ENCODE measurements at regions not wholly inside any gene's neighbourhood (a gene's known extent, or its start where the extent isn't known, plus 50 kb on each side); places are given as distances from the start of the nearest gene placed in this dataset.
A peak's percentile ranks its signal among the peaks of the same experiment; 100 is the strongest.

DNA sequence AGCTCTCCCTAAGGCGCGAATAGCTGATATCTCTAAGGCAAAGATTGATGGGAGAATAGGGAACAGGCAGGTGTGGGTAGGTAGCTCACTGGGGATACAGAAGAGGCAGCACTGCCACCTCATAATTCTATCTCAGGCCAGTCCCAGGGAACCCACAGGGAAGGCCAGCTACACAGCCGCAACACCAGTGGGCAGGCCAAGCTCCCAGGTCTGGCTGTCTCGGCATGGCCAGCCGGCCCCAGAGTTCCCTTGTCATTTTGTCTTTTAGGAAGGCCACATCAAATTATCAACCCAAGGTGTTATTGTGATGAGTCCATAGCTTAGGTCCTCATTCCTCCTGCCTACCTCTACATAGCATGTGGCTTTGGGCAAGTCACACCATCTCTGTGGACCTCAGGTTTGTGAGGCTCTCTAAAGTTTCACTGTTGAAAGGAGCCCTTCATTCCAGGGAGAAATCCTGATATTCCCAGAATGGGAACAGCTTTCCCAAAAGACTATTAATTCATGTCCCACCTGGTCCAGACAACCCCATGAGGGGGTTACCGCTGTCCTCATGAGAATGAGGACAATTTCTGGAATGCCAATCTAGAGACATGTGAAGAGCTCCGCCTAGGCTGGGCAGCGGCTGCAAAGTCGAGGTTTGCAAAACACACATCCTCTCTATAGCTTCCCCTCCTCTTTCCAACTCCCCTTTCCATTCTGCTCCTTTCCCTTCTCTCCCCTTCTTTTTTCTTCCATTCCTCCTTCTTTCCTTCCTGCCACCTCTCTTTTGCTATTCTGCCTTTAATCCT lies 287.1 kb upstream of the ID2 start:
- no peak overlapping the region for H4K5ac ChIP-seq (ENCODE audit: insufficient read length, low read depth, low read length)
- H3K79me1 ChIP-seq (ENCODE audit: insufficient read depth, low read depth, low read length, poor library complexity, severe bottlenecking): no peaks in the 10 kb centered on the region
- H2AFZ ChIP-seq (ENCODE audit: low read length): no peak overlapping the region
- H4K91ac ChIP-seq (ENCODE audit: insufficient read length, low read depth, low read length): no peak overlapping the region
- H3K4ac ChIP-seq (ENCODE audit: low read depth, low read length): no peak overlapping the region
- H3K4me1 ChIP-seq (ENCODE audit: insufficient read depth, low read length): peaks cover 6% of the 10 kb centered on the region; the same call in 1 of the 2 replicates
- H3K79me2 ChIP-seq (ENCODE audit: insufficient read depth, low read length): no peaks in the 10 kb centered on the region
- H3K27me3 ChIP-seq (ENCODE audit: insufficient read depth, low read length): no peaks in the 10 kb centered on the region
- no peak overlapping the region for H3T11ph ChIP-seq (ENCODE audit: low read length)
- peaks cover 22 to 27% of the 10 kb centered on the region in 2 experiments for H3K4me1 Mint-ChIP-seq
- H3K9ac ChIP-seq (ENCODE audit: extremely low read depth, insufficient read length, low read length): no peak overlapping the region
- no peaks in the 10 kb centered on the region for H4K20me1 ChIP-seq (ENCODE audit: control insufficient read depth, insufficient read depth, insufficient read length)
- H2BK20ac ChIP-seq (ENCODE audit: low read depth, low read length, poor library complexity, severe bottlenecking): no peak overlapping the region
- no peak overlapping the region for H2BK15ac ChIP-seq (ENCODE audit: low read depth, low read length)
- no CpG with 5 or more reads among the region's 9 CpGs for WGBS (ENCODE audit: extremely low coverage, insufficient read length, low lambda C conversion rate)
- H3K4me3 Mint-ChIP-seq: no peak overlapping the region
- no peak overlapping the region for H2AK5ac ChIP-seq (ENCODE audit: insufficient read length, low read length)
- H3K9me3 Mint-ChIP-seq: peaks cover 5 to 8% of the 10 kb centered on the region in 2 experiments; a peak in 3 of 5 replicates
- H3K23me2 ChIP-seq (ENCODE audit: insufficient read length, low read depth, low read length, poor library complexity, severe bottlenecking): no peaks in the 10 kb centered on the region
- H3K4me2 ChIP-seq (ENCODE audit: insufficient read depth, insufficient read length, low read length): no peak overlapping the region
- no peak for TF ChIP-seq CTCF (conservative IDR thresholded peaks at IDR 0.05)
- H3K27me3 Mint-ChIP-seq (ENCODE audit: low read depth): peaks cover 22% of the 10 kb centered on the region
- no peaks in the 10 kb centered on the region for H3K9me3 ChIP-seq (ENCODE audit: control insufficient read depth, low read depth, low read length)
- H3K56ac ChIP-seq (ENCODE audit: insufficient read length, low read depth, low read length): no peak overlapping the region
- no peak overlapping the region for H3K18ac ChIP-seq (ENCODE audit: insufficient read length, low read depth, low read length)
- no peak overlapping the region for H2BK120ac ChIP-seq (ENCODE audit: low read depth, low read length, poor library complexity, severe bottlenecking)
- no peak for DNase-seq
- H2BK12ac ChIP-seq (ENCODE audit: insufficient read length, low read depth, low read length): no peak overlapping the region
- no peak overlapping the region for H3K14ac ChIP-seq (ENCODE audit: insufficient read depth, low read length)
- peaks cover 0 to 4% (median 0%) of the 10 kb centered on the region in 3 experiments; a peak in 1 of 7 replicates for H3K36me3 Mint-ChIP-seq (ENCODE audit: insufficient read depth in 1 of 3, low read depth in 3 of 3)
- H3K27ac ChIP-seq (ENCODE audit: insufficient read length, low read depth, low read length): no peak overlapping the region
- no peak overlapping the region for H4K8ac ChIP-seq (replicated peaks; ENCODE audit: insufficient read length, low read depth, low read length)
- H2BK5ac ChIP-seq (ENCODE audit: insufficient read length, low read length): no peak overlapping the region
- H3K23ac ChIP-seq (ENCODE audit: insufficient read length, low read depth, low read length): no peak overlapping the region
- H3K27ac Mint-ChIP-seq: peak overlapping the region in 1 of 3 experiments; percentile 35; a peak in 1 of 7 replicates

Measured in H9 (cell line).